CD4-positive, alpha-beta memory T cell (primary cell): ENCODE measurements at regions not wholly inside any gene's neighbourhood (a gene's known extent, or its start where the extent isn't known, plus 50 kb on each side); places are given as distances from the start of the nearest gene placed in this dataset.

ENCODE experiments used
- CTCF ChIA-PET: fragments of 350-600 bp; sonication (Branson Sonifier 250); formaldehyde crosslinking; loops from one replicate; lab custom pipeline; 2021; ENCODE audit warnings: inconsistent platforms; ENCODE audit not compliant: partially characterized antibody; lab: Charles Lee
- POLR2A ChIA-PET: fragments of 350-600 bp; sonication (Branson Sonifier 250); formaldehyde crosslinking; loops from one replicate; lab custom pipeline; 2021; ENCODE audit not compliant: partially characterized antibody; lab: Charles Lee
- DNase-seq, 5 donors: peaks; one replicate each; pipeline versions ENCODE4 v3.0.0 to v3.0.0-alpha.2; 2020 to 2022; ENCODE audit warnings: mixed read lengths in 1 of 5
- H3K27ac ChIP-seq: one replicate; pipeline ENCODE4 v1.7.0; 2013; ENCODE audit warnings: low read depth, low read length
- H3K27me3 ChIP-seq: 2 replicates; pipeline ENCODE4 v1.7.0; 2013; ENCODE audit warnings: mild to moderate bottlenecking, low read length, moderate library complexity; ENCODE audit not compliant: insufficient read depth
- H3K36me3 ChIP-seq: 2 replicates; pipeline ENCODE4 v1.7.0; 2013; ENCODE audit warnings: mild to moderate bottlenecking, low read length, moderate library complexity; ENCODE audit not compliant: insufficient read depth
- H3K4me1 ChIP-seq: 2 replicates; pipeline ENCODE4 v1.7.0; 2013; ENCODE audit warnings: mild to moderate bottlenecking, low read length, moderate library complexity; ENCODE audit not compliant: insufficient read depth
- H3K4me3 ChIP-seq, 2 donors: one replicate each; pipeline ENCODE4 v1.7.0; 2013; ENCODE audit warnings: low read length in 2 of 2, mild to moderate bottlenecking in 1 of 2
- H3K9me3 ChIP-seq, 2 donors: one replicate each; pipeline ENCODE4 v1.7.0; 2013; ENCODE audit warnings: low read length in 2 of 2, control low read depth in 1 of 2; ENCODE audit not compliant: control insufficient read depth in 1 of 2
- H3K27ac Mint-ChIP-seq, 7 donors: one replicate each; pipeline ENCODE4 v1.8.0; 2020 to 2021; ENCODE audit warnings: mixed read lengths in 7 of 7, mild to moderate bottlenecking in 6 of 7, inconsistent platforms in 3 of 7, moderate library complexity in 3 of 7
- H3K27me3 Mint-ChIP-seq, 2 donors: one replicate each; pipeline ENCODE4 v1.8.0; 2020 to 2021; ENCODE audit warnings: mixed read lengths in 2 of 2
- H3K36me3 Mint-ChIP-seq, 2 donors: one replicate each; pipeline ENCODE4 v1.8.0; 2020 to 2021; ENCODE audit warnings: mixed read lengths in 2 of 2, inconsistent platforms in 1 of 2, mild to moderate bottlenecking in 1 of 2
- H3K4me1 Mint-ChIP-seq, 4 donors: one replicate each; pipeline ENCODE4 v1.8.0; 2020 to 2021; ENCODE audit warnings: mixed read lengths in 4 of 4, mild to moderate bottlenecking in 1 of 4
- H3K4me3 Mint-ChIP-seq, 8 donors: one replicate each; pipeline ENCODE4 v1.8.0; 2020 to 2021; ENCODE audit warnings: mixed read lengths in 8 of 8, mild to moderate bottlenecking in 7 of 8, moderate library complexity in 6 of 8, inconsistent platforms in 3 of 8
- H3K9me3 Mint-ChIP-seq, 8 donors: one replicate each; pipeline ENCODE4 v1.8.0; 2020 to 2021; ENCODE audit warnings: mixed read lengths in 8 of 8, mild to moderate bottlenecking in 5 of 8, inconsistent platforms in 3 of 8, moderate library complexity in 1 of 8
- intact Hi-C: fragments of 100-400 bp; cut with micrococcal nuclease; formaldehyde crosslinking; loops from one replicate; pipeline ENCODE4 v1.15.1; 2023

GRCh38 chr1:5296557-5297179, 642.3 kb downstream of the AJAP1 start:
- Histone ChIP-seq H3K4me3 (no peak overlapping the region), H3K27me3 (no peaks in the 10 kb centered on the region), H3K36me3 (no peaks in the 10 kb centered on the region), H3K9me3 (no peaks in the 10 kb centered on the region), H3K27ac (no peak overlapping the region), H3K4me1 (no peaks in the 10 kb centered on the region)
- Mint-ChIP-seq H3K36me3 (no peaks in the 10 kb centered on the region), H3K4me3 (no peak overlapping the region), H3K4me1 (peaks cover 0 to 6% (median 3%) of the 10 kb centered on the region in 4 donors), H3K27ac (no peak overlapping the region), H3K27me3 (peaks cover 0 to 2% of the 10 kb centered on the region in 2 donors), H3K9me3 (peaks cover 0 to 5% (median 0%) of the 10 kb centered on the region in 8 donors)
- intact Hi-C loops = no loop called here
- ChIA-PET POLR2A (no interaction called here), CTCF (interaction anchor here (1.0 to 1.7 kb wide), 3 partner anchors 10 to 15 kb away, joined by 3 to 7 read pairs (median 3); no protein-coding TSS in a partner anchor)
- no peak for DNase-seq

GRCh38 chr1:5296095-5296494, 641.7 kb downstream of the AJAP1 start:
- peaks cover 0 to 2% of the 10 kb centered on the region in 2 donors for H3K27me3 Mint-ChIP-seq
- Histone ChIP-seq H3K27ac (no peak overlapping the region), H3K9me3 (no peaks in the 10 kb centered on the region), H3K4me3 (no peak overlapping the region), H3K36me3 (no peaks in the 10 kb centered on the region), H3K27me3 (no peaks in the 10 kb centered on the region), H3K4me1 (no peaks in the 10 kb centered on the region)
- H3K9me3 Mint-ChIP-seq = peaks cover 0 to 5% (median 0%) of the 10 kb centered on the region in 8 donors
- H3K4me3 Mint-ChIP-seq = no peak overlapping the region
- H3K27ac Mint-ChIP-seq = peak overlapping the region in 1 of 7 donors; percentile 29
- ChIA-PET POLR2A (no interaction called here), CTCF (interaction anchor here (1.5 to 1.7 kb wide), 2 partner anchors 10 to 12 kb away, joined by 3 to 7 read pairs; no protein-coding TSS in a partner anchor)
- no peak for DNase-seq
- intact Hi-C loops = no loop called here
- H3K36me3 Mint-ChIP-seq = no peaks in the 10 kb centered on the region
- H3K4me1 Mint-ChIP-seq = peaks cover 0 to 6% (median 3%) of the 10 kb centered on the region in 4 donors

- Mint-ChIP-seq H3K27me3 (peaks cover 0 to 2% of the 10 kb centered on the region in 2 donors), H3K4me1 (peaks cover 3 to 6% (median 3%) of the 10 kb centered on the region in 4 donors), H3K36me3 (no peaks in the 10 kb centered on the region), H3K4me3 (no peak overlapping the region), H3K27ac (no peak overlapping the region), H3K9me3 (no peaks in the 10 kb centered on the region)
- CTCF ChIA-PET = no interaction called here
- intact Hi-C loops = no loop called here
- Histone ChIP-seq H3K4me1 (no peaks in the 10 kb centered on the region), H3K9me3 (no peaks in the 10 kb centered on the region), H3K27me3 (no peaks in the 10 kb centered on the region), H3K4me3 (no peak overlapping the region), H3K27ac (no peak overlapping the region), H3K36me3 (no peaks in the 10 kb centered on the region)
- no peak for DNase-seq
- POLR2A ChIA-PET = no interaction called here
These were observed 637.5 kb downstream of the AJAP1 start for GRCh38 chr1:5291889-5292288.

GRCh38 chr1:5287178-5288150, 633.1 kb downstream of the AJAP1 start:
- peaks cover 0 to 12% (median 4%) of the 10 kb centered on the region in 4 donors for H3K4me1 Mint-ChIP-seq
- H3K27ac Mint-ChIP-seq = peak overlapping the region in 2 of 7 donors; percentile 14 to 45
- Histone ChIP-seq H3K36me3 (no peaks in the 10 kb centered on the region), H3K27ac (no peak overlapping the region), H3K4me3 (no peak overlapping the region), H3K4me1 (no peaks in the 10 kb centered on the region), H3K27me3 (no peaks in the 10 kb centered on the region), H3K9me3 (no peaks in the 10 kb centered on the region)
- DNase-seq = no peak
- H3K4me3 Mint-ChIP-seq = no peak overlapping the region
- H3K36me3 Mint-ChIP-seq = no peaks in the 10 kb centered on the region
- no peaks in the 10 kb centered on the region for H3K27me3 Mint-ChIP-seq
- ChIA-PET CTCF (interaction anchor here (1.5 to 3.2 kb wide), 5 partner anchors 64 to 162 kb away, joined by 4 to 19 read pairs (median 11); no protein-coding TSS in a partner anchor), POLR2A (no interaction called here)
- peaks cover 0 to 2% (median 0%) of the 10 kb centered on the region in 8 donors for H3K9me3 Mint-ChIP-seq
- intact Hi-C loops = loop anchor here (2.0 kb wide), 1 partner anchor 63 kb away; no protein-coding TSS in a partner anchor

GRCh38 chr1:5286244-5286643, 631.8 kb downstream of the AJAP1 start:
- Histone ChIP-seq H3K9me3 (no peaks in the 10 kb centered on the region), H3K4me3 (no peak overlapping the region), H3K27me3 (no peaks in the 10 kb centered on the region), H3K4me1 (no peaks in the 10 kb centered on the region), H3K27ac (no peak overlapping the region), H3K36me3 (no peaks in the 10 kb centered on the region)
- Mint-ChIP-seq H3K27ac (peak overlapping the region in 3 of 7 donors; percentile 4 to 63 (median 14)), H3K27me3 (no peaks in the 10 kb centered on the region), H3K9me3 (peaks cover 0 to 4% (median 0%) of the 10 kb centered on the region in 8 donors), H3K36me3 (no peaks in the 10 kb centered on the region), H3K4me3 (no peak overlapping the region), H3K4me1 (peaks cover 0 to 12% (median 4%) of the 10 kb centered on the region in 4 donors)
- intact Hi-C loops = loop anchor here (1.0 to 2.0 kb wide), 2 partner anchors 65 to 103 kb away; no protein-coding TSS in a partner anchor
- CTCF ChIA-PET = interaction anchor here (0.6 to 3.2 kb wide), 10 partner anchors 11 to 196 kb away, joined by 3 to 19 read pairs (median 6); no protein-coding TSS in a partner anchor
- peak; percentile 11 to 41 (median 27) for DNase-seq
- POLR2A ChIA-PET = interaction anchor here (0.6 to 1.4 kb wide), 5 partner anchors 65 to 196 kb away, joined by 3 to 7 read pairs (median 4); no protein-coding TSS in a partner anchor

GRCh38 chr1:5274527-5274926, 620.1 kb downstream of the AJAP1 start:
- CTCF ChIA-PET = interaction anchor here (2.1 kb wide), 1 partner anchor 12 kb away, joined by 7 read pairs; no protein-coding TSS in a partner anchor
- no peak overlapping the region for H3K27ac Mint-ChIP-seq
- intact Hi-C loops = no loop called here

More at GRCh38 chr1:5274527-5274926, 620.1 kb downstream of the AJAP1 start:
- H3K27me3 ChIP-seq = no peaks in the 10 kb centered on the region
- no peaks in the 10 kb centered on the region for H3K9me3 Mint-ChIP-seq
- H3K36me3 Mint-ChIP-seq = no peaks in the 10 kb centered on the region
- no peak overlapping the region for H3K4me3 Mint-ChIP-seq
- peaks cover 0 to 9% (median 4%) of the 10 kb centered on the region in 4 donors for H3K4me1 Mint-ChIP-seq
- DNase-seq = no peak
- no peak overlapping the region for H3K27ac ChIP-seq
- no peak overlapping the region for H3K4me3 ChIP-seq
- POLR2A ChIA-PET = no interaction called here
- H3K27me3 Mint-ChIP-seq = peaks cover 0 to 2% of the 10 kb centered on the region in 2 donors
- no peaks in the 10 kb centered on the region for H3K4me1 ChIP-seq
- no peaks in the 10 kb centered on the region for H3K36me3 ChIP-seq
- no peaks in the 10 kb centered on the region for H3K9me3 ChIP-seq
